Activated CD4-positive, alpha-beta memory T cell treated with anti-CD3 and anti-CD28 coated beads, Interleukin-2, amount 10 ng/mL, durations not matched to agents 7 days and 5 days (primary cell): ENCODE measurements at regions not wholly inside any gene's neighbourhood (a gene's known extent, or its start where the extent isn't known, plus 50 kb on each side); places are given as distances from the start of the nearest gene placed in this dataset.
"Not testable (repeated sequence)": the region's sequence is repeated elsewhere in the genome, so short reads cannot be mapped to it uniquely, and the experiment has no call there.

Source experiments
- CTCF ChIA-PET: fragments of 350-600 bp; sonication (Branson Sonifier 250); formaldehyde crosslinking; loops from one replicate; lab custom pipeline; 2021; ENCODE audit warnings: antibody characterized with exemption, inconsistent platforms; lab: Charles Lee
- POLR2A ChIA-PET: fragments of 350-600 bp; sonication (Branson Sonifier 250); formaldehyde crosslinking; loops from one replicate; lab custom pipeline; 2021; ENCODE audit warnings: antibody characterized with exemption; lab: Charles Lee
- DNase-seq: peaks from one replicate; pipeline ENCODE4 v3.0.0-alpha.2; 2020
- H3K27ac Mint-ChIP-seq: one replicate; pipeline ENCODE4 v1.8.0; 2021; ENCODE audit warnings: mild to moderate bottlenecking, mixed read lengths
- H3K27me3 Mint-ChIP-seq: one replicate; pipeline ENCODE4 v1.8.0; 2021; ENCODE audit warnings: mixed read lengths
- H3K36me3 Mint-ChIP-seq: one replicate; pipeline ENCODE4 v1.8.0; 2021; ENCODE audit warnings: low read depth, mixed read lengths
- H3K4me1 Mint-ChIP-seq: one replicate; pipeline ENCODE4 v1.8.0; 2021; ENCODE audit warnings: mixed read lengths
- H3K4me3 Mint-ChIP-seq: one replicate; pipeline ENCODE4 v1.8.0; 2021; ENCODE audit warnings: mild to moderate bottlenecking, mixed read lengths
- H3K9me3 Mint-ChIP-seq: one replicate; pipeline ENCODE4 v1.8.0; 2021; ENCODE audit warnings: mixed read lengths

DNA sequence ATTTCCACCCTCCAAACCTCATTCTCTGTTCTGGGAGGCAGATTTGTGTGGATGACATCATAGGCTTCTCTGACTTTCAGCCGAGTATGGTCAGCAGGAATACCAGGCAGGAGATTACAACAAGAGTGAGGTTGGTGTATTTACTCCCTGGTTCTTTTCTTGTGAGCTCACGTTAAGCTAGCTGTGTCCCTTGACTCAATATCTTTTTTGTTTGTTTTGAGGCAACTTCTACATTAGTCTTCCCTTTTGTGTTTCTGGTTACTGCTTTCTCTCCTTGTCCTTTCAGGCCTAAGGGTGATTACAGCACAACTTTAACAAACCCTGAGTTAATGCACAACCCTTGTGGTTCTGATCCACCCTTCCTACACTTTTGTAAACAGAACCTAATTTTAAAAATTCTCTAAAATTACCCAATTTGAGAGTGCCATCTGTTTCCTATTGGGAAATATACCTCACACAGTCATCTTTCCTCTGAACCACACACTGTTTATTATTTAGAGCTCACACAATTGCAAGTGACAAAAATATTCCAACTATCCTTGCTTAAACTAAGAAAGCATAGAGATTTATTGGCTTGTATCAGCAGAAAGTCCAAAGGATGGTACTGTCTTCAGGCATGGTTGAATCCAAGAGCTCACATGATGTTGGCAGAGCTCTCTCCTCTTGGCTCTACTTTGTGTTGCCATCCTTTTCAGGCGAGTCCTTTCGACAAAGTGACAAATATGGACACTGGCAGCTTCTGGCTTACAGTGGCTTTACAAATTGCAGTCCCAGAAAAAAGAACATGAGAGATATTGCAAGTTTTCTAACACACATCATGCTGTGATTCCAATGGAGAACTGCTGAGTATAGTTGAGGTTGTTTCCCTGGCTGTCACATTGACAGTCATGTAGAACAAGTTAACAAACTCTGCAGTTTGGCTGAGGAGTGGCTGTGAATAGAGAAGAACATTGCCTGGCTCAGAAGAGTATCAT lies 150.5 kb upstream of the DDIT4L start:
- no peak overlapping the region for H3K27ac Mint-ChIP-seq
- no peaks in the 10 kb centered on the region for H3K27me3 Mint-ChIP-seq
- no peaks in the 10 kb centered on the region for H3K4me1 Mint-ChIP-seq
- POLR2A ChIA-PET: no interaction called here
- CTCF ChIA-PET: no interaction called here
- no peaks in the 10 kb centered on the region for H3K9me3 Mint-ChIP-seq
- no peak overlapping the region for H3K4me3 Mint-ChIP-seq
- no peaks in the 10 kb centered on the region for H3K36me3 Mint-ChIP-seq
- no peak for DNase-seq

DNA sequence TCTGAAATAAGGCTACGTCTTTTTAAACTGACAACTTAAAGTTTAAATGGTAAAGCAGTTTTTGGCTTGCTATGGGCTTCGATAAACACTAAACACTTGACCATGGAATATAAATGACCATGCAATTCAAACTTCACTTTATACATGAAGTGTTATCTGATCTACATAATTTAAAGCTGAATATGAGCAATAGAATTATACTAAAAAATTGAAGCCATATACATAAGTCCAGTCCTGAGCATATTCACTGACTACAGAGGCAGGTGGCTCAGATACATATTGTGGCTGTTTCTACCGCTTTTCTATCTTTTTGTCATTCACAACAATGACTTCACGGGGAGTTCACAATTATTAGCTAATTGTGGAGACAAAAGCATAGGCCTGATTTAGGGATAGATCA lies 149.6 kb upstream of the DDIT4L start:
- ChIA-PET CTCF (no interaction called here), POLR2A (no interaction called here)
- no peak overlapping the region for H3K4me3 Mint-ChIP-seq
- H3K27me3 Mint-ChIP-seq: peaks cover 2% of the 10 kb centered on the region
- H3K36me3 Mint-ChIP-seq: no peaks in the 10 kb centered on the region
- no peak for DNase-seq
- H3K9me3 Mint-ChIP-seq: peaks cover 5% of the 10 kb centered on the region
- H3K4me1 Mint-ChIP-seq: no peaks in the 10 kb centered on the region
- H3K27ac Mint-ChIP-seq: no peak overlapping the region

DNA sequence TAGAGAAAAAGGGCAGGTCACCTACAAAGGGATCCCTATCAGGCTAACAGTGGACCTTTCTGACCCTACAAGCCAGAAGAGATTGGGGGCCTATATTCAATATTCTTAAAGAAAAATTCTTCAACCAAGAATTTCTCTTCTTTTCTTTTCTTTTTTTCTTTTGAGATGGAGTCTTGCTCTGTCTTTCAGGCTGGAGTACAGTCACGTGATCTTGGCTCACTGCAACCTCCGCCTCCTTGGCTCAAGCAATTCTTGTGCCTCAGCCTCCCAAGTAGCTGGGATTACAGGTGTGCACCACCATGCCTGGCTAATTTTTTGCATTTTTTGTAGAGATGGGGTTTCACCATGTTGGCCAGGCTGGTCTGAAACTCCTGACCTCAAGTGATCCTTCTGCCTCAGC lies 143.2 kb upstream of the DDIT4L start:
- H3K4me3 Mint-ChIP-seq, H3K27me3 Mint-ChIP-seq, DNase-seq, H3K36me3 Mint-ChIP-seq, CTCF ChIA-PET, POLR2A ChIA-PET, H3K4me1 Mint-ChIP-seq, H3K27ac Mint-ChIP-seq: not testable (repeated sequence)
- peaks cover 13% of the 10 kb centered on the region for H3K9me3 Mint-ChIP-seq

DNA sequence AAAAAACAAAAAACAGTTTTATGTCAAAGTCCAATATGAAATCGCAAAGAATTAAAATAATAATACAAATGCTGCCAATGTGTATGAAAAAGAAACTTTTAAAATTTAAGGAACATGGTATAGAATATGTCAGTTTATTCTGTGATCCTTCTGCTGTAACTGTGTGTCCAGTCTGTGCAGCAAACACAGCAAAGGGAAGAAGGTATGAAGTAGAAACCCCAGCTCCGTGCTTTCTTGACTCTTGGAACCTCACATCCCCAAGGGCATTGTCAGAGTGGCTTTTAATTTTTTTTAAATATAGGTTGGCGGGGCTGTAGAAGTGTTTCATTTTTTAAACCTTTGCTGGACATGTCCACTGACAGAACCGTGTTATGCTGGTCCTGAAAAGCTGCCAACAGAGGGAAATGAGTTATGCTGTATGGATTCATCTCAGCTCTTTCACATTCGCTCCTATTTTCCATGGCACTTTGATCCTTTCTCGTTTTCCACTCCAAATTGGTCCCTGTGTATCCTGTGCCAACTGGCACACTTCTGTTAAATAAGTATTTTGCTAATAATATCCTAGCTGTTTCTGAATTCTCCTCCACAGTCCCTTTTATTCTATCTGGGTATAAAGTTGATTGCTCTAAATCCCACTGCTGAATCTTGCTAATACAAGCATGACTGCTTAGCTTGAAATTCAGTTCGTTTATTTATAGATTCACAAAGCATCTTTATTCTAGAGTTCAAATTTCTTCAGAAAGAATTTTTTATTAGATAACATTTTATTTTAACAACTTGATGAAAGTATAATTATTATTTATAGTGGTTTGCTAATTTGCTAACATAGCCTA lies 127.0 kb upstream of the DDIT4L start:
- Mint-ChIP-seq H3K36me3 (no peaks in the 10 kb centered on the region), H3K4me3 (no peak overlapping the region), H3K27ac (no peak overlapping the region), H3K9me3 (no peaks in the 10 kb centered on the region), H3K4me1 (no peaks in the 10 kb centered on the region), H3K27me3 (peaks cover 4% of the 10 kb centered on the region)
- ChIA-PET POLR2A (no interaction called here), CTCF (interaction anchor here (0.6 kb wide), 1 partner anchor 224 kb away, joined by 3 read pairs; no protein-coding TSS in a partner anchor)
- DNase-seq: no peak

DNA sequence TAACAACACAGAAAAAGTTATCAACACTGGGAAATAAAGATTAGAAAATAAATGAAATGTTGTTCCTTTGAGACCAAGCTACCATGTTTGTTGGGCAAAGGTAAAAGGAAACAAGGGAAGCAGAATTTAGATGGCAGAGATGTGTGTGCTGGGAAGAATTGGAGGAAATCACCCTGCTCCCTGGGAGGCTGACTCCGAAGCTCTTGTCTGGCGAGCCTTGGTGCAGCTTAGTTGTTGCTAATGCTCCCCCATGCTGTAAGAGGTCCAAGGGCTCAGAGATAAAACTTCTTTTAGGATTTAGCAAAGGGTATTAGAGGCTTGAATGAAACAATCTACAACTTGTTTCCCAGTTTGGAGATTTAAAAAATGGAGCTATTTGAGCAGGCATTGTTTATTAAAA lies 123.8 kb upstream of the DDIT4L start:
- H3K36me3 Mint-ChIP-seq: no peaks in the 10 kb centered on the region
- peaks cover 3% of the 10 kb centered on the region for H3K27me3 Mint-ChIP-seq
- DNase-seq: no peak
- POLR2A ChIA-PET: interaction anchor here (0.6 kb wide), 1 partner anchor 9 kb away, joined by 3 read pairs; no protein-coding TSS in a partner anchor
- no peaks in the 10 kb centered on the region for H3K4me1 Mint-ChIP-seq
- no peaks in the 10 kb centered on the region for H3K9me3 Mint-ChIP-seq
- H3K27ac Mint-ChIP-seq: no peak overlapping the region
- CTCF ChIA-PET: interaction anchor here (1.0 kb wide), 1 partner anchor 218 kb away, joined by 3 read pairs; no protein-coding TSS in a partner anchor
- no peak overlapping the region for H3K4me3 Mint-ChIP-seq

DNA sequence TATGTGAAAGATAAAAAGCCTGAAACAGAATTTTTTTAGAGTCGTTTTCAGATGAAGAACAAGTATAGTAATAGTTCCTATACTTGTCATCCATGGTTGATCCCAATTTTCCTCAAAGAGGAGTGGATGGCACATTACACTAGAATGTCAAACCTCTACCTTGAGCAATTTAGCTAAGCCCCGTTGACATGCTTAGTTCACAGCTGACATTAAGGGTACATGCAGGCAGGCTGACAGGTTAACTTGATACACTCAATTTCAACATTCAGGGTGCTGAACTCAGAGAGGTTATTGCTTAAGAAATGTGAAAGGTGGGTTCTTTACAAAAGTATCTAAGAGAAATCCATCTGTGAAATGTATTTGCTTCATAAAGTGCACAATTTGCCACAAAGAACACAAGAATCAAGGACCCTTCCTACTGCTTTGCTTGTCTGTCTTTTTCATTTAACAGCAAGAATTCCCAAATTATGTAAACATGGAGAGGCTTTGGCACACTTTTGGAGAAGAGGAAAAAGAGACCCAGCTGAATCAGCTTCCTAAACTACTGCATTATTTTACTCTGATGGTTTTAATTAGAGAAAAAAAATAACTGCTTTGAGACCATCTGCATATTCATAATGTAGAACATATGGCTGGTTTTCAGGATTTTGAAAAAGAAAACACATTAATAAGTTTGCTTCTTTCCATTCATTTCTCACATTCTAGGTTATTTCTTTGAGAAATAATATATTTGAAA lies 122.5 kb upstream of the DDIT4L start:
- Mint-ChIP-seq H3K4me1 (no peaks in the 10 kb centered on the region), H3K9me3 (no peaks in the 10 kb centered on the region), H3K36me3 (no peaks in the 10 kb centered on the region), H3K27ac (no peak overlapping the region), H3K4me3 (no peak overlapping the region), H3K27me3 (peaks cover 7% of the 10 kb centered on the region)
- no peak for DNase-seq
- POLR2A ChIA-PET: no interaction called here
- CTCF ChIA-PET: no interaction called here

DNA sequence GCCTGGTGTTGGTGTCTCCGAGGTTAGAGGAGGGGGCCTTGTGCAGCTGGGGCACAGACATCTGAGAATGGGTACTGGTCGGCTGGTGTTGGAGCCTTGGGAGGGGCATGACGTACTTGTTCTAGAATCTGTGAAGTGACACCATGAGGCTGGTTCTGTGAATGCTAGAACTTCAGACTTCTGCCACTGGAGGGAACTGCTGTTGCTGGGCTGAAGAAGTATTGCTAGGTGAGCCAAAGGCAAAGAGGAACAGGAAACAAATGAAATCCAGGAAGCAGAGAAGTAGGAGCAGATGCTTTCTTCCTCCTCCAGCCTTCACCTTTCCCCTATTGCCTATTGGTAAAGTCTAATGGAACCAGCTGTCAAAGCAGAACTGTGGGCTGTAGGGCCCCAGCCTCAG lies 120.9 kb upstream of the DDIT4L start:
- Mint-ChIP-seq H3K27me3 (peaks cover 12% of the 10 kb centered on the region), H3K27ac (no peak overlapping the region), H3K4me1 (no peaks in the 10 kb centered on the region), H3K36me3 (no peaks in the 10 kb centered on the region), H3K4me3 (no peak overlapping the region), H3K9me3 (no peaks in the 10 kb centered on the region)
- no peak for DNase-seq
- ChIA-PET POLR2A (no interaction called here), CTCF (no interaction called here)

DNA sequence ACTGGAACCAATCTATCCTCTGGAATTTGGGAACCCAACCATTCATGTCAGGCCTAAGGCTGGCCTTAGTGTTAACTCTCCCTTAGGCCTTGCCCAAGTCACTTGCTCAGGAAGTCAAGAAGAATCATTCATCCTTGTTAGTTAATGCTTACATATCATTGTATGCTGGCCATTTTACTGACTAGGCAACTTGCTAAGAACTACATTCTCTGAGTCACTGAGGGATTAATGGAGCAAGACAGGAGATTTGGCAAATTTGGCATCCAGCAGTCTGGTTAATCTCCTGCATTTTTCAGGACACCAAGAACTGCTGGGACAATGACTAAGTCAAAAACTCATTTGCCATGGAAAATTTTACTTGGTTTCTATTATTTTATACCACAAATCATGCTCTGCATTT lies 115.8 kb upstream of the DDIT4L start:
- no peaks in the 10 kb centered on the region for H3K4me1 Mint-ChIP-seq
- ChIA-PET POLR2A (no interaction called here), CTCF (no interaction called here)
- no peak overlapping the region for H3K4me3 Mint-ChIP-seq
- no peaks in the 10 kb centered on the region for H3K9me3 Mint-ChIP-seq
- H3K27me3 Mint-ChIP-seq: peaks cover 9% of the 10 kb centered on the region
- DNase-seq: no peak
- H3K36me3 Mint-ChIP-seq: no peaks in the 10 kb centered on the region
- H3K27ac Mint-ChIP-seq: no peak overlapping the region

DNA sequence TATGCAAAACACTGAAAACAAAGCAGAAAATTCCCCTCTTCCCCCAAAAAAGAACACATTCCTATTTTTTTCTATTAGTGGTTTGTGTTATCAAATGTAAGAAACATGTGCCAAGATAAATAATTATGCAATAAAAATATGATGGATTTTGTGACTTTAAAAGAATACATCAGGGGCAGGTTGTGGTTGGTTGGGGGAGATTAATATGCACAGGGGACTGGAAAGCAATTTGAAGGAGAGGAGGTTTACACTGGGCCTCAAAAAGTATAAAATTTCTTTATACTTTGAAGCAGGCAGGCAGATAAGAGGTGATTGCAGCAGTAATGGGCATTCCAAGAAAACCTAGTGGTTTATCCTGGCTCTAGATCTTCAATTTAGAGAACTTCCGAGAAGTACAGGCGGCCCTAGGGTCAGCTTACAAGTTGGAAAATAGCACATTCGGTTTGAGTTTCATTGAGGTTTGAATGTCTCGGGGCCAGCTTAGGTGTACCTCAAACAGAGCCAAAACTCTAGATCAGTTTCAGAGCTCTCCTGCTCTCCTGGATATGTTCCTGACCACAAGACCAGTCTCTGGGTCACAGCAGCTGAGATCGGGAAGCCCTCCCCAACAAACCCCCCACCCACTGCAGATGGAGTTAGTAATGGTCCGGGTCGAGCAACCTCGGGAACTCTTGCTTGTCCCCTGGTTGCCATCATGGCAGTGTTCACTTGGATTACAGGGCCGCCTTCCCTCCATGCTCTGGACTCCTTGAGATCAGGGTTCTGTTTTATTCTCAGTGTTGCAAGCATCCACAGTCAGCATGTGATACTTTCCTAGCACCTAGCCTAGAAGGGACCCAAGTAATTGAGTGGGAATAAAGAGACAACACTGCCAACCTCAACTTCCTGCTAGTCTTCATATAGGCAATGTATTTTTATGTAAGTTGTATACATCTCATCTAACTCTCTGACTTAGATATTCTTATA lies 112.1 kb upstream of the DDIT4L start:
- Mint-ChIP-seq H3K4me1 (no peaks in the 10 kb centered on the region), H3K27me3 (peaks cover 4% of the 10 kb centered on the region), H3K36me3 (no peaks in the 10 kb centered on the region), H3K4me3 (no peak overlapping the region), H3K27ac (no peak overlapping the region), H3K9me3 (no peaks in the 10 kb centered on the region)
- ChIA-PET POLR2A (no interaction called here), CTCF (no interaction called here)
- DNase-seq: no peak

DNA sequence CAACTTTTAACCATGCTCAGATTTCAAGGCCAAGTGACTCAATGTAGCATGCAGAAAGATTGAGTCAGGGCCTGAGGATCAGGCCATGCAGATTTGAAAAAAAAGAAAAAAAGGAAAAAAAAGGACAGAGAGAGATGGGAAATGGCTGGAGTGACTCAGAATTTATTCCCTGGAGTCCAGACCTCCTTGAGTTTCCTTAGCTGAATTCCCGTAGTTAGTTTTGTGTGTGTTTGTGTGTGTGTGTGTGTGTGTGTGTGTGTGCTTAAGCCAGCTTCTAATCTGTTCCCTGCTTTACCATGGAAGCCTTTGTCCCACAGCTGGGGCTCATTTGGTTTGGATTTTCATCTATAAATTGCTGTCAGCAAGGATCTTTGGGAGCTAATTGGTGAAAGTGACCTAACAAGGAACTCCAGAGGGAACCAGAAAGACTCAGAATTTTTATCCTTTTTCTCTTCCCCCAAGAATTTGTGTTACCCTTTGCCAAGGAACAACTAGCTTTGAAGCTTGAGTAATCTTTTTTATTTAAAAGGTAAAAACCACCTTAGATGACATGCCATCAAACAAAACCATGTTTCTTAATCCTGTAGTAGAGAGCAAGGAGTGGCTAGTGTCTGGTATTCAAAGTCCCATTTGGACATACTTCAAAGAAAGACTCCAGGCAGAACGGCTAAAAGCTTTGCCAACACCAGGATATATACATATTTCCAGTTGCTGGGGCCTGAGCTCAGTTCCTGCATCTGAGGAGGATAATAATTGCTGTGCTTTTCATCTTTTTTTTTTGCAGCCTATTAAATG lies 109.0 kb upstream of the DDIT4L start:
- Mint-ChIP-seq H3K4me3 (no peak overlapping the region), H3K9me3 (no peaks in the 10 kb centered on the region), H3K27me3 (no peaks in the 10 kb centered on the region), H3K36me3 (no peaks in the 10 kb centered on the region), H3K4me1 (no peaks in the 10 kb centered on the region), H3K27ac (no peak overlapping the region)
- POLR2A ChIA-PET: no interaction called here
- no peak for DNase-seq
- CTCF ChIA-PET: interaction anchor here (0.6 kb wide), 1 partner anchor 1255 kb away, joined by 3 read pairs; no protein-coding TSS in a partner anchor

DNA sequence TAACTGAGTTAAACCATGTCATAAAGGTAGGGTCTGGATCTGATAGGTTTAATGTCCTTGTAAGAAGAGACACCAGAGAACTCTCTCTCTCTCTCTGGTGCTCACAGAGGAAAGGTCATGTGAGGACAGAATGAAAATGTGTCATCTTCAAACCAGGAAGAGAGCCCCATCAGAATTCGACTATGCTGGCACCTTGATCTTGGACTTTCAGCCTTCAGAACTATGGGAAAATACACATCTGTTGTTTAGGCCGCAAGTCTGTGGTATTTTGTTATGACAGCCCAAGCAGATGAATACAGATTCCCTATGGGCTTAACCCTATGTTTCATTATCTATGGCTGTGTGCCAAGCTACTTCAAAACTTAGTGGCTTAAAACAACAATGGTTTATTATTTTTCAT lies 105.5 kb upstream of the DDIT4L start:
- DNase-seq: no peak
- Mint-ChIP-seq H3K36me3 (no peaks in the 10 kb centered on the region), H3K27me3 (no peaks in the 10 kb centered on the region), H3K9me3 (no peaks in the 10 kb centered on the region), H3K4me1 (no peaks in the 10 kb centered on the region), H3K27ac (no peak overlapping the region), H3K4me3 (no peak overlapping the region)
- ChIA-PET POLR2A (no interaction called here), CTCF (no interaction called here)
